Nephron (organoid): ENCODE measurements at regions not wholly inside any gene's neighbourhood (a gene's known extent, or its start where the extent isn't known, plus 50 kb on each side); places are given as distances from the start of the nearest gene placed in this dataset.

Source experiments
- H3K27ac Mint-ChIP-seq, 3 experiments: 2 replicates each; pipeline ENCODE4 v1.8.0; 2020; ENCODE audit warnings: mixed read lengths in 3 of 3, mild to moderate bottlenecking in 2 of 3, moderate library complexity in 1 of 3
- H3K27me3 Mint-ChIP-seq: 2 replicates; pipeline ENCODE4 v1.8.0; 2021; ENCODE audit warnings: low read depth, mild to moderate bottlenecking, moderate library complexity, mixed read lengths
- H3K36me3 Mint-ChIP-seq: 2 replicates; pipeline ENCODE4 v1.8.0; 2020; ENCODE audit warnings: low read depth, mixed read lengths
- H3K4me1 Mint-ChIP-seq: 2 replicates; pipeline ENCODE4 v1.8.0; 2020; ENCODE audit warnings: mixed read lengths
- H3K4me3 Mint-ChIP-seq, 3 experiments: 2 replicates each; pipeline ENCODE4 v1.8.0; 2020; ENCODE audit warnings: mild to moderate bottlenecking in 3 of 3, mixed read lengths in 3 of 3, moderate library complexity in 2 of 3
- H3K9me3 Mint-ChIP-seq: 2 replicates; pipeline ENCODE4 v1.8.0; 2020; ENCODE audit warnings: mixed read lengths
- TF ChIP-seq, protein P1 (sequence below), 3 experiments: fragments of 200-600 bp; sonication (generic); IDR thresholded peaks; one replicate each; pipeline ENCODE4 v1.5.0; 2021; ENCODE audit warnings: antibody characterized with exemption in 3 of 3; ENCODE audit not compliant: unreplicated experiment in 3 of 3

- H3K4me1 Mint-ChIP-seq = peaks cover 26% of the 10 kb centered on the region
- H3K9me3 Mint-ChIP-seq = no peaks in the 10 kb centered on the region
- H3K27ac Mint-ChIP-seq = peak overlapping the region in 1 of 3 experiments; percentile 1
- peaks cover 10% of the 10 kb centered on the region for H3K27me3 Mint-ChIP-seq
- TF ChIP-seq, protein P1, sequence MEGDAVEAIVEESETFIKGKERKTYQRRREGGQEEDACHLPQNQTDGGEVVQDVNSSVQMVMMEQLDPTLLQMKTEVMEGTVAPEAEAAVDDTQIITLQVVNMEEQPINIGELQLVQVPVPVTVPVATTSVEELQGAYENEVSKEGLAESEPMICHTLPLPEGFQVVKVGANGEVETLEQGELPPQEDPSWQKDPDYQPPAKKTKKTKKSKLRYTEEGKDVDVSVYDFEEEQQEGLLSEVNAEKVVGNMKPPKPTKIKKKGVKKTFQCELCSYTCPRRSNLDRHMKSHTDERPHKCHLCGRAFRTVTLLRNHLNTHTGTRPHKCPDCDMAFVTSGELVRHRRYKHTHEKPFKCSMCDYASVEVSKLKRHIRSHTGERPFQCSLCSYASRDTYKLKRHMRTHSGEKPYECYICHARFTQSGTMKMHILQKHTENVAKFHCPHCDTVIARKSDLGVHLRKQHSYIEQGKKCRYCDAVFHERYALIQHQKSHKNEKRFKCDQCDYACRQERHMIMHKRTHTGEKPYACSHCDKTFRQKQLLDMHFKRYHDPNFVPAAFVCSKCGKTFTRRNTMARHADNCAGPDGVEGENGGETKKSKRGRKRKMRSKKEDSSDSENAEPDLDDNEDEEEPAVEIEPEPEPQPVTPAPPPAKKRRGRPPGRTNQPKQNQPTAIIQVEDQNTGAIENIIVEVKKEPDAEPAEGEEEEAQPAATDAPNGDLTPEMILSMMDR (IDR thresholded peaks at IDR 0.05; ENCODE audit: unreplicated experiment in 3 of 3) = no peak
- no peak overlapping the region for H3K4me3 Mint-ChIP-seq
- H3K36me3 Mint-ChIP-seq = no peaks in the 10 kb centered on the region
These were observed 89.0 kb upstream of the SHISAL1 start for GRCh38 chr22:44401783-44402110.

DNA sequence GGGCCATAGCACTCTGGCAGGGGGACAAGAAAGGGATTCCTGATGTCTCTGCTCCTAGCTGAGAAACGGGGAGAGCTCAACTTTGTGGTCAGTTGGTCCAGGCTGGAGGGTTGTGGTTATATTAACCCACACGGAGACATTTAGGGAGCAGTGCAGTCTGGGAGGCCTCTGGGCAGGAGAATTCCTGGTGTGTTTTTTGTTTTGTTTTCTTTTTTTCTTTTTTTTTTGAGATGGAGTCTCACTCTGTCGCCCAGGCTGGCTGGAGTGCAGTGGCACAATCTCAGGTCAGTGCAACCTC, 88.0 kb upstream of the SHISAL1 start:
- TF ChIP-seq, protein P1 (IDR thresholded peaks at IDR 0.05; ENCODE audit: unreplicated experiment in 3 of 3) = no peak
- Mint-ChIP-seq H3K4me3 (no peak overlapping the region), H3K27ac (peak overlapping the region in 1 of 3 experiments; percentile 25), H3K36me3 (no peaks in the 10 kb centered on the region), H3K4me1 (peaks cover 23% of the 10 kb centered on the region), H3K9me3 (no peaks in the 10 kb centered on the region), H3K27me3 (peaks cover 10% of the 10 kb centered on the region)

DNA sequence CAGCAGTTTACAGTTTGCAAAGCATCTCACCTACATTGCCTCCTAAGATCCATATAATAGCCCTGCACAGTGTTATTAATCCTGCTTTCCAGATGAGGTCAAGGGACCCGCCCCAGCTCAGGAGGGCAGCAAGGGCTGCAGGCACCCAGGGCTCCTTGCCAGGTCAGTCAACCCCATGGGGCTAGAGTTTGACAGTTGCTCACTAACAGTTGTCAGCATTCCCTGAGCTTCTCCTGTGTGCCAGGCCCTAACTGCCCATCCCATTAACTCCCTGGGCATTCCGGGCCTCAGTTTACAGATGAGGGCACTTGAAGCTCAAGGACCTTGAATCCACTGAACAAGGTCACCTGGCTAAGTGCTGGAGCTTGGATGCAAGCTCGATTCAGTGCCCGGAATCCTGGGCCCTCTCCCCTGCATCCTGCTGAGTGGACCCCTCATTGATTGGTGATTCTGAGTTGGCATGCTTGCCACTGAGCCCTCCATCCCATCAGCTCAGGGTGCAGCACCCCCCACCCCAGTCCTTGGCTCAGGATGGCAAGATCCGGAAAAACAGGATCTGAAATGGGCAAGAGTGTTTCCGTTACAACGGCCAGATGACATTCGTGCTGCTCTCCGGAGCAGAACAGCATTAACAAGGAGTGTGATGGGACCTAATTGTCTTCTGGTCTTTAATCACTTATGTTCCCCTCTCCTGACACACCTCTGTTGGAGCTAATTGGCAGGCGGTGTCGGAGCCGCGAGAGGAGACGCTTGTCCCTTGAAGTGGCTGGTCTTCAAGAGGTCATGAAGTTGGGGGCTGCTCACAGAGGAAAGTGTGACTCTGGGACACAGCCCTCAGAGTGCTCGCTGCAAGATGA, 87.4 kb upstream of the SHISAL1 start:
- Mint-ChIP-seq H3K27me3 (peaks cover 10% of the 10 kb centered on the region), H3K27ac (peak overlapping the region in 1 of 3 experiments; percentile 25), H3K4me1 (peaks cover 28% of the 10 kb centered on the region), H3K9me3 (no peaks in the 10 kb centered on the region), H3K36me3 (no peaks in the 10 kb centered on the region), H3K4me3 (no peak overlapping the region)
- TF ChIP-seq, protein P1 (IDR thresholded peaks at IDR 0.05; ENCODE audit: unreplicated experiment in 3 of 3) = no peak

DNA sequence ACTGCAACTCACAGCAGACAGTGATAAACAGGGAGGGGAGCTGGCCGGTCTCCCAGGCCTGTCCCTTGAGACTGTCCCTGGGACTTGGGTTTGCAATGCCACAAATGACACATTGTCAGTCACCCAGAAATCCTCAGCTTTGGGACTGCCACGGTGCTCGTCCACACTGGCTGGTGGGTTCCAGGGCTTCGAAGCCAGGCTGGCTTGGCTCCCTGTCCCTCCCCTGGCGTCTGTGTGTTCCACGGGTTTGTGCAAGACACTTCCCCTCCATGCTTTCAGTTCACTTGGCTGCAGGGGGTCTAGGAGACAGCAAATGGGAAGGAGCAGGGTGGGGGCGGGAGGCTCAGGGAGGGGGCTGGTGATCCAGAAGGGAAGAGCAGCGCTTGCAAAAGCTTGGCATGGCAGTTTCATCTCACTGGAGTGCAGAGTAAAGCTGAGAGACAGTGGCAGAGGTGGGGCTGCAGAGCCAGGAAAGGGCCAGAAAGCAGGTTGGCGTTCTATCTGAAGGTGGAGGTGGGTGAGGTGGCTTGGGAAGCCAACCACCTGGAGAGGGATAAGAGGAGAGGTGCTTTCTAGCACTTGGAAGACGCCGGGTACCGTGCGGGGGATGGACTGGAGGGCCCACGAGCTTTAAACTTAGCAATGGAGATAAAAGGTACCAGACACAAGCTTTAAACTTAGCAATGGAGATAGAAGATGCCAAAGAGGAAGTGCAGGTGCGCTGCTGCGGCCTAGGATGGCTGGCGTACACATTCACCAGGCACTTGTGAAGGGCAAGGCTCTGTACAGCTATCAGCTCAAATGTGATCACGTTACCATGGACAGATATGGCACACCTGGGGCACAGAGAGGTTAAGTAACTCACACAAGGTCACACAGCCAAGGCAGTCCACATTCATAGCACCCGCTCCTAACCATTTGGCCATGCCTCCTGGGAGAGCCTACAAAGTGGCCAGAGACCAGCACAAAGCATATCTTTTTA, 86.4 kb upstream of the SHISAL1 start:
- Mint-ChIP-seq H3K36me3 (no peaks in the 10 kb centered on the region), H3K9me3 (no peaks in the 10 kb centered on the region), H3K4me1 (peaks cover 30% of the 10 kb centered on the region), H3K27ac (no peak overlapping the region), H3K4me3 (no peak overlapping the region), H3K27me3 (peaks cover 13% of the 10 kb centered on the region)
- TF ChIP-seq, protein P1 (IDR thresholded peaks at IDR 0.05; ENCODE audit: unreplicated experiment in 3 of 3) = no peak

- Mint-ChIP-seq H3K4me3 (no peak overlapping the region), H3K27me3 (peaks cover 13% of the 10 kb centered on the region), H3K4me1 (peaks cover 37% of the 10 kb centered on the region), H3K9me3 (no peaks in the 10 kb centered on the region), H3K36me3 (no peaks in the 10 kb centered on the region), H3K27ac (no peak overlapping the region)
- TF ChIP-seq, protein P1 (IDR thresholded peaks at IDR 0.05; ENCODE audit: unreplicated experiment in 3 of 3) = no peak
These were observed 84.3 kb upstream of the SHISAL1 start for GRCh38 chr22:44396727-44397722.
